ENCODE measurements at regions not wholly inside any gene's neighbourhood (a gene's known extent, or its start where the extent isn't known, plus 50 kb on each side); places are given as distances from the start of the nearest gene placed in this dataset.

GRCh38 chrX:6961286-6962005, 186.1 kb upstream of the STS start:
- TF ChIP-seq EP300 (IDR thresholded peaks at IDR 0.05) (no peak), POLR2A (IDR thresholded peaks at IDR 0.05) (no peak)

Data from tibial nerve (tissue), 3 donors.